ENCODE measurements at regions not wholly inside any gene's neighbourhood (a gene's known extent, or its start where the extent isn't known, plus 50 kb on each side); places are given as distances from the start of the nearest gene placed in this dataset.
A peak's percentile ranks its signal among the peaks of the same experiment; 100 is the strongest.

GRCh38 chr2:236798491-236798890 is 228.9 kb downstream of the ACKR3 start:
- H3K9me3 ChIP-seq: no peaks in the 10 kb centered on the region
- H3K36me3 ChIP-seq: no peaks in the 10 kb centered on the region
- no peak for TF ChIP-seq CTCF (IDR thresholded peaks at IDR 0.05)
- no peak for DNase-seq
- no peak overlapping the region for H3K27ac ChIP-seq
- H3K4me1 ChIP-seq: no peaks in the 10 kb centered on the region
- H3K27me3 ChIP-seq: no peaks in the 10 kb centered on the region
- intact Hi-C loops (cut with DNase I): no loop called here
- no peak overlapping the region for H3K9ac ChIP-seq (ENCODE audit: low read depth in 2 of 2, low read length in 2 of 2)
- no peak overlapping the region for H3K4me3 ChIP-seq

GRCh38 chr2:236799391-236800026 is 229.9 kb downstream of the ACKR3 start:
- H3K27me3 ChIP-seq: no peaks in the 10 kb centered on the region
- no peak overlapping the region for H3K9ac ChIP-seq (ENCODE audit: low read depth in 2 of 2, low read length in 2 of 2)
- intact Hi-C loops (cut with DNase I): no loop called here
- H3K36me3 ChIP-seq: no peaks in the 10 kb centered on the region
- no peak overlapping the region for H3K4me3 ChIP-seq
- H3K9me3 ChIP-seq: no peaks in the 10 kb centered on the region
- no peak overlapping the region for H3K27ac ChIP-seq
- no peak for TF ChIP-seq CTCF (IDR thresholded peaks at IDR 0.05)
- DNase-seq: no peak
- no peaks in the 10 kb centered on the region for H3K4me1 ChIP-seq

- no peaks in the 10 kb centered on the region for H3K4me1 ChIP-seq
- H3K27me3 ChIP-seq: no peaks in the 10 kb centered on the region
- no peak overlapping the region for H3K27ac ChIP-seq
- H3K36me3 ChIP-seq: no peaks in the 10 kb centered on the region
- DNase-seq: no peak
- intact Hi-C loops (cut with DNase I): no loop called here
- no peaks in the 10 kb centered on the region for H3K9me3 ChIP-seq
- no peak overlapping the region for H3K9ac ChIP-seq (ENCODE audit: low read depth in 2 of 2, low read length in 2 of 2)
- no peak for TF ChIP-seq CTCF (IDR thresholded peaks at IDR 0.05)
- H3K4me3 ChIP-seq: no peak overlapping the region
These were observed 233.2 kb downstream of the ACKR3 start for GRCh38 chr2:236802862-236803261.

- no peak overlapping the region for H3K4me3 ChIP-seq
- no peaks in the 10 kb centered on the region for H3K9me3 ChIP-seq
- H3K27ac ChIP-seq: no peak overlapping the region
- no peaks in the 10 kb centered on the region for H3K4me1 ChIP-seq
- no peaks in the 10 kb centered on the region for H3K27me3 ChIP-seq
- no peaks in the 10 kb centered on the region for H3K36me3 ChIP-seq
- no peak overlapping the region for H3K9ac ChIP-seq (ENCODE audit: low read depth in 2 of 2, low read length in 2 of 2)
- no peak for TF ChIP-seq CTCF (IDR thresholded peaks at IDR 0.05)
- intact Hi-C loops (cut with DNase I): no loop called here
- no peak for DNase-seq
These were observed 234.0 kb downstream of the ACKR3 start for GRCh38 chr2:236803621-236804020.

- Histone ChIP-seq H3K9ac (ENCODE audit: low read depth in 2 of 2, low read length in 2 of 2) (no peak overlapping the region), H3K36me3 (no peaks in the 10 kb centered on the region), H3K27me3 (no peaks in the 10 kb centered on the region), H3K27ac (peak overlapping the region; percentile 25), H3K9me3 (no peaks in the 10 kb centered on the region), H3K4me1 (no peaks in the 10 kb centered on the region), H3K4me3 (no peak overlapping the region)
- no peak for TF ChIP-seq CTCF (IDR thresholded peaks at IDR 0.05)
- no peak for DNase-seq
- intact Hi-C loops (cut with DNase I): no loop called here
These were observed 236.3 kb downstream of the ACKR3 start for GRCh38 chr2:236805800-236806531.
